Astrocyte (in vitro differentiated cells and primary cell): ENCODE measurements at regions not wholly inside any gene's neighbourhood (a gene's known extent, or its start where the extent isn't known, plus 50 kb on each side); places are given as distances from the start of the nearest gene placed in this dataset.

ENCODE experiments used
- DNase-seq: peaks from one replicate; pipeline ENCODE4 v3.0.0-alpha.2; 2010; ENCODE audit warnings: low read depth
- FAIRE-seq: peaks from 2 replicates; lab custom pipeline; 2011; peaks lifted over from hg19 to GRCh38; lab: Jason Lieb, UNC
- H2AFZ ChIP-seq: 2 replicates; pipeline ENCODE4 v1.6.0; 2012; ENCODE audit warnings: low read depth, low read length, inconsistent platforms
- H3K27ac ChIP-seq: 2 replicates; pipeline ENCODE4 v1.5.1; 2011; ENCODE audit warnings: low read depth, low read length, inconsistent platforms
- H3K27me3 ChIP-seq: 2 replicates; pipeline ENCODE4 v1.6.0; 2011; ENCODE audit warnings: low read length, inconsistent platforms; ENCODE audit not compliant: insufficient read depth
- H3K36me3 ChIP-seq: 2 replicates; pipeline ENCODE4 v1.5.1; 2011; ENCODE audit warnings: low read length, inconsistent platforms; ENCODE audit not compliant: insufficient read depth
- H3K4me1 ChIP-seq: 2 replicates; pipeline ENCODE4 v1.5.1; 2011; ENCODE audit warnings: low read length, inconsistent platforms; ENCODE audit not compliant: insufficient read depth
- H3K4me2 ChIP-seq: 2 replicates; pipeline ENCODE4 v1.6.0; 2012; ENCODE audit warnings: low read length, inconsistent platforms
- H3K4me3 ChIP-seq: 2 replicates; pipeline ENCODE4 v1.5.1; 2011; ENCODE audit warnings: low read depth, mild to moderate bottlenecking, low read length, inconsistent platforms; ENCODE audit not compliant: insufficient read depth
- H3K79me2 ChIP-seq: 2 replicates; pipeline ENCODE4 v1.6.0; 2012; ENCODE audit warnings: mild to moderate bottlenecking, low read length, inconsistent platforms; ENCODE audit not compliant: insufficient read depth
- H3K9ac ChIP-seq: 2 replicates; pipeline ENCODE4 v1.6.0; 2012; ENCODE audit warnings: mild to moderate bottlenecking, low read length, inconsistent platforms
- H3K9me3 ChIP-seq: 2 replicates; pipeline ENCODE4 v1.5.1; 2012; ENCODE audit warnings: low read depth, mild to moderate bottlenecking, low read length, inconsistent platforms; ENCODE audit not compliant: insufficient read depth
- H4K20me1 ChIP-seq: 2 replicates; pipeline ENCODE4 v1.6.0; 2012; ENCODE audit warnings: low read length, inconsistent platforms; ENCODE audit not compliant: insufficient read depth
- H3K27ac Mint-ChIP-seq: one replicate; pipeline ENCODE4 v1.8.0; 2021; ENCODE audit warnings: mild to moderate bottlenecking, mixed read lengths; ENCODE audit not compliant: unreplicated experiment
- H3K27me3 Mint-ChIP-seq: one replicate; pipeline ENCODE4 v1.8.0; 2021; ENCODE audit warnings: low read depth, mixed read lengths; ENCODE audit not compliant: unreplicated experiment
- H3K36me3 Mint-ChIP-seq: one replicate; pipeline ENCODE4 v1.8.0; 2021; ENCODE audit warnings: low read depth, mixed read lengths; ENCODE audit not compliant: unreplicated experiment
- H3K4me1 Mint-ChIP-seq: one replicate; pipeline ENCODE4 v1.8.0; 2021; ENCODE audit warnings: low read depth, mixed read lengths; ENCODE audit not compliant: unreplicated experiment
- H3K4me3 Mint-ChIP-seq: one replicate; pipeline ENCODE4 v1.8.0; 2021; ENCODE audit warnings: mild to moderate bottlenecking, moderate library complexity, mixed read lengths; ENCODE audit not compliant: unreplicated experiment
- H3K9me3 Mint-ChIP-seq: one replicate; pipeline ENCODE4 v1.8.0; 2021; ENCODE audit warnings: mild to moderate bottlenecking, mixed read lengths; ENCODE audit not compliant: unreplicated experiment
- EZH2 ChIP-seq: IDR thresholded peaks from 2 replicates; pipeline ENCODE4 v1.6.1; 2012; ENCODE audit warnings: mild to moderate bottlenecking, low read length, inconsistent platforms; ENCODE audit not compliant: insufficient read depth
- TF ChIP-seq, protein P1 (sequence below): IDR thresholded peaks from 2 replicates; pipeline ENCODE4 v1.5.1; 2011; ENCODE audit warnings: low read depth, mild to moderate bottlenecking, inconsistent platforms, low read length, moderate library complexity; ENCODE audit not compliant: insufficient read depth

- Histone ChIP-seq H3K27me3 (no peaks in the 10 kb centered on the region), H3K36me3 (no peaks in the 10 kb centered on the region), H3K9me3 (no peaks in the 10 kb centered on the region), H2AFZ (no peak overlapping the region), H4K20me1 (no peaks in the 10 kb centered on the region), H3K4me2 (no peak overlapping the region), H3K4me1 (no peaks in the 10 kb centered on the region), H3K4me3 (no peak overlapping the region), H3K9ac (no peak overlapping the region), H3K79me2 (no peaks in the 10 kb centered on the region), H3K27ac (no peak overlapping the region)
- no peak overlapping the region for H3K4me3 Mint-ChIP-seq
- TF ChIP-seq, protein P1, sequence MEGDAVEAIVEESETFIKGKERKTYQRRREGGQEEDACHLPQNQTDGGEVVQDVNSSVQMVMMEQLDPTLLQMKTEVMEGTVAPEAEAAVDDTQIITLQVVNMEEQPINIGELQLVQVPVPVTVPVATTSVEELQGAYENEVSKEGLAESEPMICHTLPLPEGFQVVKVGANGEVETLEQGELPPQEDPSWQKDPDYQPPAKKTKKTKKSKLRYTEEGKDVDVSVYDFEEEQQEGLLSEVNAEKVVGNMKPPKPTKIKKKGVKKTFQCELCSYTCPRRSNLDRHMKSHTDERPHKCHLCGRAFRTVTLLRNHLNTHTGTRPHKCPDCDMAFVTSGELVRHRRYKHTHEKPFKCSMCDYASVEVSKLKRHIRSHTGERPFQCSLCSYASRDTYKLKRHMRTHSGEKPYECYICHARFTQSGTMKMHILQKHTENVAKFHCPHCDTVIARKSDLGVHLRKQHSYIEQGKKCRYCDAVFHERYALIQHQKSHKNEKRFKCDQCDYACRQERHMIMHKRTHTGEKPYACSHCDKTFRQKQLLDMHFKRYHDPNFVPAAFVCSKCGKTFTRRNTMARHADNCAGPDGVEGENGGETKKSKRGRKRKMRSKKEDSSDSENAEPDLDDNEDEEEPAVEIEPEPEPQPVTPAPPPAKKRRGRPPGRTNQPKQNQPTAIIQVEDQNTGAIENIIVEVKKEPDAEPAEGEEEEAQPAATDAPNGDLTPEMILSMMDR = no peak
- TF ChIP-seq EZH2 = no peak
- peaks cover 60% of the 10 kb centered on the region for H3K27me3 Mint-ChIP-seq
- peaks cover 5% of the 10 kb centered on the region for H3K9me3 Mint-ChIP-seq
- FAIRE-seq (no peak), DNase-seq (no peak)
- no peak overlapping the region for H3K27ac Mint-ChIP-seq
- peaks cover 1% of the 10 kb centered on the region for H3K36me3 Mint-ChIP-seq
- no peaks in the 10 kb centered on the region for H3K4me1 Mint-ChIP-seq
These were observed 100.9 kb upstream of the MSX2 start for GRCh38 chr5:174623433-174624019.

GRCh38 chr5:174624733-174625522, 99.5 kb upstream of the MSX2 start:
- TF ChIP-seq EZH2 = no peak
- TF ChIP-seq, protein P1 = no peak
- H3K4me2 ChIP-seq = no peak overlapping the region
- H3K9me3 ChIP-seq = no peaks in the 10 kb centered on the region
- FAIRE-seq (no peak), DNase-seq (no peak)
- no peak overlapping the region for H3K27ac ChIP-seq
- H4K20me1 ChIP-seq = no peaks in the 10 kb centered on the region
- H3K9ac ChIP-seq = no peak overlapping the region
- Mint-ChIP-seq H3K4me3 (no peak overlapping the region), H3K27ac (no peak overlapping the region), H3K9me3 (peaks cover 3% of the 10 kb centered on the region), H3K4me1 (no peaks in the 10 kb centered on the region), H3K36me3 (peaks cover under 1% of the 10 kb centered on the region), H3K27me3 (peaks cover 49% of the 10 kb centered on the region)
- H3K4me1 ChIP-seq = no peaks in the 10 kb centered on the region
- no peak overlapping the region for H3K4me3 ChIP-seq
- no peak overlapping the region for H2AFZ ChIP-seq
- H3K36me3 ChIP-seq = no peaks in the 10 kb centered on the region
- no peaks in the 10 kb centered on the region for H3K79me2 ChIP-seq
- no peaks in the 10 kb centered on the region for H3K27me3 ChIP-seq
